Hepatocyte (in vitro differentiated cells): ENCODE measurements at regions not wholly inside any gene's neighbourhood (a gene's known extent, or its start where the extent isn't known, plus 50 kb on each side); places are given as distances from the start of the nearest gene placed in this dataset.

ENCODE experiments used
- CTCF ChIP-seq: fragments of 200-600 bp; sonication (generic); IDR thresholded peaks from 2 replicates; pipeline ENCODE4 v1.5.1; 2016; ENCODE audit warnings: antibody characterized with exemption, mild to moderate bottlenecking; ENCODE audit not compliant: poor library complexity
- EZH2 ChIP-seq: fragments of 200-600 bp; sonication (generic); IDR thresholded peaks from 2 replicates; pipeline ENCODE4 v1.6.1; 2016; ENCODE audit warnings: antibody characterized with exemption, mild to moderate bottlenecking, borderline replicate concordance
- EZH2phosphoT487 ChIP-seq: fragments of 200-600 bp; sonication (generic); IDR thresholded peaks from one replicate; pipeline ENCODE4 v1.6.1; 2018; ENCODE audit warnings: antibody characterized with exemption, mild to moderate bottlenecking, low read depth, moderate library complexity; ENCODE audit not compliant: unreplicated experiment, severe bottlenecking

GRCh38 chr15:45784656-45785055 lies 149.8 kb downstream of the SQOR start:
- TF ChIP-seq CTCF (no peak), EZH2 (no peak), EZH2phosphoT487 (no peak)
